ENCODE measurements at regions not wholly inside any gene's neighbourhood (a gene's known extent, or its start where the extent isn't known, plus 50 kb on each side); places are given as distances from the start of the nearest gene placed in this dataset.

GRCh38 chr5:5583023-5583765, 160.7 kb downstream of the ICE1 start:
- TF ChIP-seq GATA1 (IDR thresholded peaks at IDR 0.05; ENCODE audit: low read depth, low read length) (no peak), POLR2A (IDR thresholded peaks at IDR 0.05; ENCODE audit: low read length) (no peak)
- no peak for DNase-seq

GRCh38 chr5:5581080-5581479, 158.6 kb downstream of the ICE1 start:
- DNase-seq, result no peak
- no peak for TF ChIP-seq POLR2A (IDR thresholded peaks at IDR 0.05; ENCODE audit: low read length)
- no peak for TF ChIP-seq GATA1 (IDR thresholded peaks at IDR 0.05; ENCODE audit: low read depth, low read length)

- TF ChIP-seq GATA1 (IDR thresholded peaks at IDR 0.05; ENCODE audit: low read depth, low read length) (no peak), POLR2A (IDR thresholded peaks at IDR 0.05; ENCODE audit: low read length) (no peak)
- no peak for DNase-seq
Observed at GRCh38 chr5:5576744-5577143, 154.3 kb downstream of the ICE1 start.

GRCh38 chr5:5575461-5575860, 153.0 kb downstream of the ICE1 start:
- no peak for DNase-seq
- TF ChIP-seq GATA1 (IDR thresholded peaks at IDR 0.05; ENCODE audit: low read depth, low read length) (no peak), POLR2A (IDR thresholded peaks at IDR 0.05; ENCODE audit: low read length) (no peak)

- DNase-seq, result no peak
- TF ChIP-seq POLR2A (IDR thresholded peaks at IDR 0.05; ENCODE audit: low read length) (no peak), GATA1 (IDR thresholded peaks at IDR 0.05; ENCODE audit: low read depth, low read length) (no peak)
Observed at GRCh38 chr5:5573798-5574380, 151.4 kb downstream of the ICE1 start.

- no peak for DNase-seq
- TF ChIP-seq POLR2A (IDR thresholded peaks at IDR 0.05; ENCODE audit: low read length) (no peak), GATA1 (IDR thresholded peaks at IDR 0.05; ENCODE audit: low read depth, low read length) (no peak)
Observed at GRCh38 chr5:5572976-5573797, 150.7 kb downstream of the ICE1 start.

GRCh38 chr5:5572010-5572865, 149.8 kb downstream of the ICE1 start:
- TF ChIP-seq GATA1 (IDR thresholded peaks at IDR 0.05; ENCODE audit: low read depth, low read length), result no peak
- no peak for TF ChIP-seq POLR2A (IDR thresholded peaks at IDR 0.05; ENCODE audit: low read length)
- DNase-seq, result no peak

GRCh38 chr5:5570646-5571045, 148.2 kb downstream of the ICE1 start:
- no peak for DNase-seq
- TF ChIP-seq GATA1 (IDR thresholded peaks at IDR 0.05; ENCODE audit: low read depth, low read length), result no peak
- no peak for TF ChIP-seq POLR2A (IDR thresholded peaks at IDR 0.05; ENCODE audit: low read length)

- TF ChIP-seq GATA1 (IDR thresholded peaks at IDR 0.05; ENCODE audit: low read depth, low read length) (no peak), POLR2A (IDR thresholded peaks at IDR 0.05; ENCODE audit: low read length) (no peak)
- DNase-seq, result no peak
Observed at GRCh38 chr5:5564898-5565297, 142.4 kb downstream of the ICE1 start.

GRCh38 chr5:5560016-5560415, 137.5 kb downstream of the ICE1 start:
- TF ChIP-seq GATA1 (IDR thresholded peaks at IDR 0.05; ENCODE audit: low read depth, low read length) (no peak), POLR2A (IDR thresholded peaks at IDR 0.05; ENCODE audit: low read length) (no peak)
- no peak for DNase-seq

GRCh38 chr5:5558638-5559527, 136.4 kb downstream of the ICE1 start:
- TF ChIP-seq GATA1 (IDR thresholded peaks at IDR 0.05; ENCODE audit: low read depth, low read length) (no peak), POLR2A (IDR thresholded peaks at IDR 0.05; ENCODE audit: low read length) (no peak)
- DNase-seq, result no peak

GRCh38 chr5:5558102-5558501, 135.6 kb downstream of the ICE1 start:
- TF ChIP-seq POLR2A (IDR thresholded peaks at IDR 0.05; ENCODE audit: low read length) (no peak), GATA1 (IDR thresholded peaks at IDR 0.05; ENCODE audit: low read depth, low read length) (no peak)
- DNase-seq, result peak in 1 of 2 experiments; percentile 6

GRCh38 chr5:5551499-5551898, 129.0 kb downstream of the ICE1 start:
- TF ChIP-seq GATA1 (IDR thresholded peaks at IDR 0.05; ENCODE audit: low read depth, low read length), result no peak
- TF ChIP-seq POLR2A (IDR thresholded peaks at IDR 0.05; ENCODE audit: low read length), result no peak
- no peak for DNase-seq

Measured in erythroblast (primary cell).